ENCODE measurements at regions not wholly inside any gene's neighbourhood (a gene's known extent, or its start where the extent isn't known, plus 50 kb on each side); places are given as distances from the start of the nearest gene placed in this dataset.

- CTCF ChIA-PET (ENCODE audit: low intra/inter-chr PET ratio) = interaction anchor here (3.3 kb wide), 1 partner anchor 162 kb away, joined by 28 read pairs; no protein-coding TSS in a partner anchor
- Histone ChIP-seq H4K20me1 (replicated peaks; ENCODE audit: control insufficient read depth, insufficient read depth, low read length) (no peaks in the 10 kb centered on the region), H3K4me2 (ENCODE audit: insufficient read depth, low read length) (no peak overlapping the region), H3K9me1 (ENCODE audit: control insufficient read depth, insufficient read depth, low read length) (no peaks in the 10 kb centered on the region), H3K9me3 (replicated peaks; ENCODE audit: control insufficient read depth, insufficient read depth, low read depth, low read length) (no peaks in the 10 kb centered on the region), H3K27ac (ENCODE audit: extremely low read depth, low read depth, low read length) (no peak overlapping the region), H3K27me3 (ENCODE audit: control insufficient read depth in 2 of 2, insufficient read depth in 2 of 2, low read length in 2 of 2) (no peaks in the 10 kb centered on the region), H2AFZ (ENCODE audit: low read depth, low read length) (no peak overlapping the region), H3K79me2 (ENCODE audit: control insufficient read depth, insufficient read depth, low read length) (no peaks in the 10 kb centered on the region), H3K4me1 (replicated peaks in 1 of 2; ENCODE audit: control insufficient read depth in 2 of 2, insufficient read depth in 2 of 2, low read length in 2 of 2) (peaks cover 0 to 5% of the 10 kb centered on the region in 2 experiments; a peak in 1 of 5 replicates), H3K36me3 (ENCODE audit: control insufficient read depth, insufficient read depth, low read length) (no peaks in the 10 kb centered on the region), H3K4me3 (no peak overlapping the region), H3K9ac (ENCODE audit: insufficient read depth in 1 of 2, low read depth in 2 of 2, low read length in 2 of 2) (no peak overlapping the region)
- DNase-seq (ENCODE audit: extremely low read depth in 1 of 4, low spot score in 3 of 4) (peak in 1 of 4 experiments; percentile 6), FAIRE-seq (no peak), ATAC-seq (no peak)
- in situ Hi-C loops (cut with MboI) (loop anchor here (5.0 kb wide), 2 partner anchors 105 to 285 kb away; no protein-coding TSS in a partner anchor), intact Hi-C loops (cut with micrococcal nuclease) (loop anchor here (5.0 to 10.0 kb wide), 2 partner anchors 202 to 285 kb away; no protein-coding TSS in a partner anchor)
- POLR2A ChIA-PET = interaction anchor here (0.9 to 1.1 kb wide), 2 partner anchors 9 to 169 kb away, joined by 3 to 4 read pairs; no protein-coding TSS in a partner anchor
- whole genome bisulfite sequencing (ENCODE audit: insufficient coverage, low coverage, missing lambda C conversion rate) = 43% methylated on average over 6 of the region's 6 CpGs
- BruUV-seq (replicated peaks) = no TSS peak
- TF ChIP-seq NFATC3 (IDR thresholded peaks at IDR 0.05) (no peak), NRF1 (conservative IDR thresholded peaks at IDR 0.05 in 1 of 2, IDR thresholded peaks at IDR 0.05 in 1 of 2) (no peak), CBX8 (IDR thresholded peaks at IDR 0.05; ENCODE audit: borderline replicate concordance, extremely low read depth, low read depth, low read length, poor library complexity, severe bottlenecking) (no peak), MNT (conservative IDR thresholded peaks at IDR 0.05) (no peak), DDX20 (tag; IDR thresholded peaks at IDR 0.05; ENCODE audit: low read depth) (no peak), ESRRA (IDR thresholded peaks at IDR 0.05; ENCODE audit: borderline replicate concordance, low read depth) (peak; percentile 64; the same call in 1 of the 2 replicates), COPS2 (conservative IDR thresholded peaks at IDR 0.05) (no peak)
Measured at GRCh38 chr1:21372383-21372782, 67.6 kb upstream of the NBPF3 start.

All from K562 (cell line).